ENCODE measurements at regions not wholly inside any gene's neighbourhood (a gene's known extent, or its start where the extent isn't known, plus 50 kb on each side); places are given as distances from the start of the nearest gene placed in this dataset.

GRCh38 chr1:8139383-8139782 lies 113.3 kb upstream of the ERRFI1 start:
- ChIA-PET CTCF (no interaction called here), POLR2A (no interaction called here)
- Mint-ChIP-seq H3K36me3 (peaks cover 0 to 5% (median 0%) of the 10 kb centered on the region in 3 donors), H3K27me3 (peaks cover 10 to 37% of the 10 kb centered on the region in 2 donors), H3K4me1 (peaks cover under 1 to 13% (median 1%) of the 10 kb centered on the region in 3 donors), H3K27ac (no peak overlapping the region), H3K9me3 (peaks cover 0 to 2% (median 0%) of the 10 kb centered on the region in 5 donors), H3K4me3 (no peak overlapping the region)
- H3K27me3 ChIP-seq (ENCODE audit: insufficient read depth, low read length, poor library complexity, severe bottlenecking): no peaks in the 10 kb centered on the region
- H3K36me3 ChIP-seq (ENCODE audit: insufficient read depth, low read length): no peaks in the 10 kb centered on the region
- no peak overlapping the region for H3K27ac ChIP-seq (ENCODE audit: low read depth, low read length)
- DNase-seq: no peak
- no peaks in the 10 kb centered on the region for H3K9me3 ChIP-seq (ENCODE audit: low read length)
- no peaks in the 10 kb centered on the region for H3K4me1 ChIP-seq (ENCODE audit: insufficient read depth, low read length)
- no peak overlapping the region for H3K4me3 ChIP-seq (ENCODE audit: low read length)

GRCh38 chr1:8138673-8139072 lies 112.6 kb upstream of the ERRFI1 start:
- no peak for DNase-seq
- Histone ChIP-seq H3K4me1 (ENCODE audit: insufficient read depth, low read length) (no peaks in the 10 kb centered on the region), H3K27ac (ENCODE audit: low read depth, low read length) (no peak overlapping the region), H3K4me3 (ENCODE audit: low read length) (no peak overlapping the region), H3K9me3 (ENCODE audit: low read length) (no peaks in the 10 kb centered on the region), H3K27me3 (ENCODE audit: insufficient read depth, low read length, poor library complexity, severe bottlenecking) (no peaks in the 10 kb centered on the region), H3K36me3 (ENCODE audit: insufficient read depth, low read length) (no peaks in the 10 kb centered on the region)
- Mint-ChIP-seq H3K9me3 (no peaks in the 10 kb centered on the region), H3K36me3 (peaks cover 0 to 8% (median 0%) of the 10 kb centered on the region in 3 donors), H3K4me1 (peaks cover 0 to 8% (median 1%) of the 10 kb centered on the region in 3 donors), H3K4me3 (no peak overlapping the region), H3K27me3 (peaks cover 10 to 38% of the 10 kb centered on the region in 2 donors), H3K27ac (peak overlapping the region in 1 of 8 donors; percentile 55)
- ChIA-PET CTCF (no interaction called here), POLR2A (no interaction called here)

- H3K4me3 ChIP-seq (ENCODE audit: low read length): no peak overlapping the region
- Mint-ChIP-seq H3K27ac (no peak overlapping the region), H3K4me3 (no peak overlapping the region), H3K36me3 (peaks cover 0 to 8% (median 0%) of the 10 kb centered on the region in 3 donors), H3K9me3 (no peaks in the 10 kb centered on the region), H3K27me3 (peaks cover 10 to 45% of the 10 kb centered on the region in 2 donors), H3K4me1 (peaks cover 0 to 1% (median 0%) of the 10 kb centered on the region in 3 donors)
- no peak overlapping the region for H3K27ac ChIP-seq (ENCODE audit: low read depth, low read length)
- no peaks in the 10 kb centered on the region for H3K27me3 ChIP-seq (ENCODE audit: insufficient read depth, low read length, poor library complexity, severe bottlenecking)
- no peaks in the 10 kb centered on the region for H3K4me1 ChIP-seq (ENCODE audit: insufficient read depth, low read length)
- ChIA-PET CTCF (no interaction called here), POLR2A (no interaction called here)
- no peak for DNase-seq
- H3K36me3 ChIP-seq (ENCODE audit: insufficient read depth, low read length): no peaks in the 10 kb centered on the region
- H3K9me3 ChIP-seq (ENCODE audit: low read length): no peaks in the 10 kb centered on the region
These were observed 111.6 kb upstream of the ERRFI1 start for GRCh38 chr1:8137481-8138244.

- no peaks in the 10 kb centered on the region for H3K27me3 ChIP-seq (ENCODE audit: insufficient read depth, low read length, poor library complexity, severe bottlenecking)
- H3K4me1 Mint-ChIP-seq: peaks cover 0 to 1% (median 0%) of the 10 kb centered on the region in 3 donors
- H3K27ac Mint-ChIP-seq: no peak overlapping the region
- no peaks in the 10 kb centered on the region for H3K4me1 ChIP-seq (ENCODE audit: insufficient read depth, low read length)
- H3K4me3 Mint-ChIP-seq: no peak overlapping the region
- peaks cover 0 to 8% (median 0%) of the 10 kb centered on the region in 3 donors for H3K36me3 Mint-ChIP-seq
- no peaks in the 10 kb centered on the region for H3K36me3 ChIP-seq (ENCODE audit: insufficient read depth, low read length)
- no peak for DNase-seq
- H3K9me3 ChIP-seq (ENCODE audit: low read length): no peaks in the 10 kb centered on the region
- no peaks in the 10 kb centered on the region for H3K9me3 Mint-ChIP-seq
- POLR2A ChIA-PET: no interaction called here
- CTCF ChIA-PET: no interaction called here
- H3K27ac ChIP-seq (ENCODE audit: low read depth, low read length): no peak overlapping the region
- peaks cover 13 to 49% of the 10 kb centered on the region in 2 donors for H3K27me3 Mint-ChIP-seq
- no peak overlapping the region for H3K4me3 ChIP-seq (ENCODE audit: low read length)
These were observed 110.7 kb upstream of the ERRFI1 start for GRCh38 chr1:8136766-8137165.

- H3K27ac ChIP-seq (ENCODE audit: low read depth, low read length): no peak overlapping the region
- no peaks in the 10 kb centered on the region for H3K27me3 ChIP-seq (ENCODE audit: insufficient read depth, low read length, poor library complexity, severe bottlenecking)
- Mint-ChIP-seq H3K36me3 (peaks cover 0 to 8% (median 0%) of the 10 kb centered on the region in 3 donors), H3K9me3 (no peaks in the 10 kb centered on the region), H3K4me1 (no peaks in the 10 kb centered on the region), H3K27me3 (peaks cover 17 to 49% of the 10 kb centered on the region in 2 donors), H3K4me3 (no peak overlapping the region), H3K27ac (no peak overlapping the region)
- no peaks in the 10 kb centered on the region for H3K4me1 ChIP-seq (ENCODE audit: insufficient read depth, low read length)
- H3K4me3 ChIP-seq (ENCODE audit: low read length): no peak overlapping the region
- ChIA-PET CTCF (interaction anchor here (1.2 to 1.4 kb wide), 2 partner anchors 14 to 59 kb away, joined by 3 read pairs; no protein-coding TSS in a partner anchor), POLR2A (interaction anchor here (1.1 kb wide), 1 partner anchor 14 kb away, joined by 3 read pairs; no protein-coding TSS in a partner anchor)
- no peaks in the 10 kb centered on the region for H3K9me3 ChIP-seq (ENCODE audit: low read length)
- no peaks in the 10 kb centered on the region for H3K36me3 ChIP-seq (ENCODE audit: insufficient read depth, low read length)
- no peak for DNase-seq
These were observed 109.1 kb upstream of the ERRFI1 start for GRCh38 chr1:8135250-8135649.

- Histone ChIP-seq H3K9me3 (ENCODE audit: low read length) (no peaks in the 10 kb centered on the region), H3K27ac (ENCODE audit: low read depth, low read length) (no peak overlapping the region), H3K27me3 (ENCODE audit: insufficient read depth, low read length, poor library complexity, severe bottlenecking) (no peaks in the 10 kb centered on the region), H3K4me1 (ENCODE audit: insufficient read depth, low read length) (no peaks in the 10 kb centered on the region), H3K36me3 (ENCODE audit: insufficient read depth, low read length) (no peaks in the 10 kb centered on the region), H3K4me3 (ENCODE audit: low read length) (no peak overlapping the region)
- Mint-ChIP-seq H3K27me3 (peaks cover 17 to 49% of the 10 kb centered on the region in 2 donors), H3K27ac (no peak overlapping the region), H3K36me3 (peaks cover 0 to 8% (median 0%) of the 10 kb centered on the region in 3 donors), H3K4me3 (no peak overlapping the region), H3K9me3 (no peaks in the 10 kb centered on the region), H3K4me1 (no peaks in the 10 kb centered on the region)
- ChIA-PET CTCF (interaction anchor here (1.2 to 1.4 kb wide), 2 partner anchors 14 to 59 kb away, joined by 3 read pairs; no protein-coding TSS in a partner anchor), POLR2A (interaction anchor here (1.1 kb wide), 1 partner anchor 14 kb away, joined by 3 read pairs; no protein-coding TSS in a partner anchor)
- no peak for DNase-seq
These were observed 108.6 kb upstream of the ERRFI1 start for GRCh38 chr1:8134546-8135235.

GRCh38 chr1:8133657-8134430 lies 107.7 kb upstream of the ERRFI1 start:
- no peaks in the 10 kb centered on the region for H3K4me1 Mint-ChIP-seq
- no peak overlapping the region for H3K4me3 Mint-ChIP-seq

More at GRCh38 chr1:8133657-8134430, 107.7 kb upstream of the ERRFI1 start:
- Histone ChIP-seq H3K4me3 (ENCODE audit: low read length) (no peak overlapping the region), H3K9me3 (ENCODE audit: low read length) (no peaks in the 10 kb centered on the region), H3K27me3 (ENCODE audit: insufficient read depth, low read length, poor library complexity, severe bottlenecking) (no peaks in the 10 kb centered on the region), H3K27ac (ENCODE audit: low read depth, low read length) (no peak overlapping the region), H3K36me3 (ENCODE audit: insufficient read depth, low read length) (no peaks in the 10 kb centered on the region), H3K4me1 (ENCODE audit: insufficient read depth, low read length) (no peaks in the 10 kb centered on the region)
- no peak for DNase-seq
- no peak overlapping the region for H3K27ac Mint-ChIP-seq
- peaks cover 17 to 49% of the 10 kb centered on the region in 2 donors for H3K27me3 Mint-ChIP-seq
- H3K36me3 Mint-ChIP-seq: peaks cover 0 to 8% (median 0%) of the 10 kb centered on the region in 3 donors
- ChIA-PET CTCF (interaction anchor here (1.4 to 1.6 kb wide), 2 partner anchors 13 to 14 kb away, joined by 3 read pairs; no protein-coding TSS in a partner anchor), POLR2A (no interaction called here)
- no peaks in the 10 kb centered on the region for H3K9me3 Mint-ChIP-seq
